Mesothelial cell of epicardium (in vitro differentiated cells): ENCODE measurements at regions not wholly inside any gene's neighbourhood (a gene's known extent, or its start where the extent isn't known, plus 50 kb on each side); places are given as distances from the start of the nearest gene placed in this dataset.

ENCODE experiments used
- DNase-seq, 2 experiments: peaks; one replicate each; pipeline ENCODE4 v3.0.0; 2021; ENCODE audit warnings: low spot score in 2 of 2; ENCODE audit not compliant: unreplicated experiment in 2 of 2
- H3K27ac Mint-ChIP-seq: 2 replicates; pipeline ENCODE4 v1.8.0; 2021; ENCODE audit warnings: mixed read lengths
- H3K27me3 Mint-ChIP-seq: 2 replicates; pipeline ENCODE4 v1.8.0; 2021; ENCODE audit warnings: low read depth, mixed read lengths
- H3K36me3 Mint-ChIP-seq: 2 replicates; pipeline ENCODE4 v1.8.0; 2021; ENCODE audit warnings: mixed read lengths
- H3K4me1 Mint-ChIP-seq: 2 replicates; pipeline ENCODE4 v1.8.0; 2021; ENCODE audit warnings: mixed read lengths
- H3K4me3 Mint-ChIP-seq: 2 replicates; pipeline ENCODE4 v1.8.0; 2021; ENCODE audit warnings: mild to moderate bottlenecking, moderate library complexity, mixed read lengths
- H3K9me3 Mint-ChIP-seq: 2 replicates; pipeline ENCODE4 v1.8.0; 2021; ENCODE audit warnings: mixed read lengths
- TF ChIP-seq, protein P1 (sequence below): fragments of 200-600 bp; sonication (generic); IDR thresholded peaks from one replicate; pipeline ENCODE4 v1.5.0; 2021; ENCODE audit warnings: antibody characterized with exemption; ENCODE audit not compliant: unreplicated experiment

DNA sequence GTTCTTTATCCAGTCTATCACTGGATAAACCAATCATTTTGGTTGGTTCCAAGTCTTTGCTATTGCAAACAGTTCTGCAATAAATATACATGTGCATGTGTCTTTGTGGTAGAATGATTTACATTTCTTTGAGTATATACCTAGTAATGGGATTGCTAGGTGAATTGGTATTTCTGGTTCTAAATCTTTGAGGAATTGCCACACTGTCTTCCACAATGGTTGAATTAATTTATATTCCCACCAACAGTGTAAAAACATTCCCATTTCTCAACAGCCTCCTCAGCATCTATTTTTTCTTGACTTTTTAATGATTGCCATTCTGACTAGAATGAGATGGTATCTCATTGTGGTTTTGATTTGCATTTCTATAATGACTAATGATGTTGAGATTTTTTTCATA lies 791.7 kb upstream of the AGA start:
- H3K4me1 Mint-ChIP-seq = no peaks in the 10 kb centered on the region
- H3K36me3 Mint-ChIP-seq = peaks cover 2% of the 10 kb centered on the region
- TF ChIP-seq, protein P1, sequence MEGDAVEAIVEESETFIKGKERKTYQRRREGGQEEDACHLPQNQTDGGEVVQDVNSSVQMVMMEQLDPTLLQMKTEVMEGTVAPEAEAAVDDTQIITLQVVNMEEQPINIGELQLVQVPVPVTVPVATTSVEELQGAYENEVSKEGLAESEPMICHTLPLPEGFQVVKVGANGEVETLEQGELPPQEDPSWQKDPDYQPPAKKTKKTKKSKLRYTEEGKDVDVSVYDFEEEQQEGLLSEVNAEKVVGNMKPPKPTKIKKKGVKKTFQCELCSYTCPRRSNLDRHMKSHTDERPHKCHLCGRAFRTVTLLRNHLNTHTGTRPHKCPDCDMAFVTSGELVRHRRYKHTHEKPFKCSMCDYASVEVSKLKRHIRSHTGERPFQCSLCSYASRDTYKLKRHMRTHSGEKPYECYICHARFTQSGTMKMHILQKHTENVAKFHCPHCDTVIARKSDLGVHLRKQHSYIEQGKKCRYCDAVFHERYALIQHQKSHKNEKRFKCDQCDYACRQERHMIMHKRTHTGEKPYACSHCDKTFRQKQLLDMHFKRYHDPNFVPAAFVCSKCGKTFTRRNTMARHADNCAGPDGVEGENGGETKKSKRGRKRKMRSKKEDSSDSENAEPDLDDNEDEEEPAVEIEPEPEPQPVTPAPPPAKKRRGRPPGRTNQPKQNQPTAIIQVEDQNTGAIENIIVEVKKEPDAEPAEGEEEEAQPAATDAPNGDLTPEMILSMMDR = no peak
- H3K27me3 Mint-ChIP-seq = no peaks in the 10 kb centered on the region
- no peak for DNase-seq
- H3K27ac Mint-ChIP-seq = no peak overlapping the region
- H3K9me3 Mint-ChIP-seq = peaks cover 54% of the 10 kb centered on the region
- H3K4me3 Mint-ChIP-seq = no peak overlapping the region

DNA sequence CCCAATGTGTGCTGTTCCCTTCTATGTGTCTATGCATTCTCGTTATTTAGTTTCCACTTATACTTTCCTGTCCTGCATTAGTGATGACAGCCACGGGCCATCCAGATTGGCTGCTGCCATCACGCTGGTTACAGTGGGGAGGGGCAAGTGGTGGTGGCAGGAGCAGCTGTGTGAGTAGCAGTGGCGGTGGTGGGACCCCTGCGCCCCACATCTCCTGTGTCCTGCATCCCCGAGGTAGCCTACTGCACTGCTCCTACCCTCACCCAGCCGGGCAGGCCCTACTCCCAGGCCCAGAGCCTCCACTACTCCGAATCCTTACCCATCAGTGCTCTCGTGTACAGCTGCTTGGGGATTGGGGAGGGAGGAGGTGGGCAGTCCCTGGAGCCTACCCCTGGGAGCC lies 798.7 kb upstream of the AGA start:
- TF ChIP-seq, protein P1 = no peak
- H3K4me3 Mint-ChIP-seq = no peak overlapping the region
- H3K9me3 Mint-ChIP-seq = peaks cover 26% of the 10 kb centered on the region
- H3K27me3 Mint-ChIP-seq = no peaks in the 10 kb centered on the region
- H3K36me3 Mint-ChIP-seq = no peaks in the 10 kb centered on the region
- no peak overlapping the region for H3K27ac Mint-ChIP-seq
- no peaks in the 10 kb centered on the region for H3K4me1 Mint-ChIP-seq
- DNase-seq = no peak

DNA sequence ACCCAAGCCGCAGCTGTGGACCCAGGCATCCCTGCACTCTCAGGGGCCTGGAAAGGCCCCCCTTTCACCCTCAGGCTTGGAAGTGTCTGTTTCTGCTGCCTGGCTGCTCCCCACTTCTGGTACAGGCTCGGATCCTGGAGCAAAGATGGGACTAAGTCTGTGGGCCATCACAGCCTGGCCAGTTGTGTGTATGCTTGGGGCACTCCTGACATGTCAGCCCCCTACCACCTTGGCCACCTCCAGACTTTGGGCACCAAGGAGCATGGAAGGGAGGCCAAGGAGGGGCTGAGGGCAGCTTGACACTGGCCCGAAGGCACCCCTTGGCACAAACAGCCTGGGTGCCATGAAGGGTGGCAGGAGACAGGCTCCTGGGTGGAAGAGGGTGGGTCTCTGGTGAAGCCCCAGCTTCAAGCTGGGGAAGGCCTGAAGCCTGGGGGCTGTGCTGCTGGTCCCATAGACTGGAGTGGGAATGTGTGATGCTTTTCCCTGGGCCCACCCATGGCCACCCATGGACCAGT lies 799.4 kb upstream of the AGA start:
- TF ChIP-seq, protein P1 = no peak
- H3K36me3 Mint-ChIP-seq = no peaks in the 10 kb centered on the region
- H3K27me3 Mint-ChIP-seq = no peaks in the 10 kb centered on the region

DNA sequence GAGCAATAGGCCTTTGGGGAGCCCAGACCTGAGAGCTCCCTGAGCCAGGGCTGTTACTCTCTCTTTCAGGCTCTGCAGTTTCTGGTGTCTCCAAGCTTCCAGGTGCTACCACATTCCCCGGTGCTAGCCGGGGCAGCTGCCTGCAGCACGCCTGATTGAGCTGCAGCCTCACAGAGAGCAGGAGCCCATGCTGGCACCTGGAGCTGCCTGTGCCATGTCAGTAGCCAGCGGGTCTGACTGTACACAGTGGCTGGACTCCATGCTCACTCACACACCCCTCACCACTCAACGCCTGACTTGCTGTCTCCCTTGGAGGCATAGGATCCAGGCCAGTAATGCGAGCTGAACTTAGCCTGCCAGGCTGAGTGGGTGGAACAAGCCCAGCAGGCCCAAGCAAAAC lies 800.4 kb upstream of the AGA start:
- H3K36me3 Mint-ChIP-seq = no peaks in the 10 kb centered on the region

More for the DNA sequence above, 799.4 kb upstream of the AGA start:
- no peak for DNase-seq
- Mint-ChIP-seq H3K27ac (no peak overlapping the region), H3K9me3 (peaks cover 20% of the 10 kb centered on the region), H3K4me1 (no peaks in the 10 kb centered on the region), H3K4me3 (no peak overlapping the region)

DNA sequence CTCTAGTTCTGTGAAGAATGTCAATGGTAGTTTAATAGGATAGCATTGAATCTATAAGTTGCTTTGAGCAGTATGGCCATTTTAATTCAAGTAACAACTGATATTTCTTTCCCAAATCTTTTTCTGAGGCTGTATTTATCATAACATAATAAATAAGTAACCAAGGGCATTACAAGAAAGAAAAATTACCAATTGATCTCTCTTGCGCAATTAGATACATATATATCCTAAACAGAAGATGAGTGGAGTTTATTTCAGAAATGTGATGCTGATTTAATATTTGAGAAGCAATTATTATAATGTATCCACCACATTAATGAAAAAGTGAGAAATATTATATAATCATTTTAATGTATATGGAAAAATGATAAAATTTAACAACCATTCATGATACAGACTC lies 802.5 kb upstream of the AGA start:
- no peaks in the 10 kb centered on the region for H3K27me3 Mint-ChIP-seq
- H3K9me3 Mint-ChIP-seq = peaks cover 19% of the 10 kb centered on the region
- no peaks in the 10 kb centered on the region for H3K4me1 Mint-ChIP-seq
- no peak overlapping the region for H3K27ac Mint-ChIP-seq
- no peak overlapping the region for H3K4me3 Mint-ChIP-seq
- DNase-seq = no peak
- TF ChIP-seq, protein P1 = no peak
- no peaks in the 10 kb centered on the region for H3K36me3 Mint-ChIP-seq

More for the DNA sequence above, 800.4 kb upstream of the AGA start:
- Mint-ChIP-seq H3K4me3 (no peak overlapping the region), H3K27me3 (no peaks in the 10 kb centered on the region), H3K27ac (no peak overlapping the region), H3K9me3 (peaks cover 17% of the 10 kb centered on the region), H3K4me1 (no peaks in the 10 kb centered on the region)
- TF ChIP-seq, protein P1 = no peak
- no peak for DNase-seq

DNA sequence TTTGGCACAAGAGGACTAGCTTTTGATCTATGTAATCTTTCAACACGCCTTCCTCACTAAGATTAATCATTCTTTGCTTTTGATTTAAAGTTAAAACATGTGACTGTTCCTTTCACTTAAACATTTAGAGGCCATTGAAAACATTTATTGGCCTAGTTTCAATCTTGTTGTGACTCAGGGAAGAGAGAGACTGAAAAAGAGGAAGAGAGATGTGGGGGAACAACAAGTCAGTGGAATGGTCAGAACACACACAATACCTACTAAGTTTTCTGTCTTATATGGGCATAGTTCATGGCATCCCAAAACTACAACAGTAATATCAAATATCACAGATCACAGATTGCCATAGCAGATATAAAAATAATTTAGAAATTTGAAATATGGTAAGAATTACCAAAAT lies 812.9 kb upstream of the AGA start:
- TF ChIP-seq, protein P1 = no peak
- H3K4me3 Mint-ChIP-seq = no peak overlapping the region
- H3K27me3 Mint-ChIP-seq = no peaks in the 10 kb centered on the region
- no peaks in the 10 kb centered on the region for H3K36me3 Mint-ChIP-seq
- H3K9me3 Mint-ChIP-seq = peaks cover 31% of the 10 kb centered on the region
- H3K27ac Mint-ChIP-seq = no peak overlapping the region
- H3K4me1 Mint-ChIP-seq = peaks cover 2% of the 10 kb centered on the region
- DNase-seq = no peak
